ENCODE measurements at regions not wholly inside any gene's neighbourhood (a gene's known extent, or its start where the extent isn't known, plus 50 kb on each side); places are given as distances from the start of the nearest gene placed in this dataset.
"Not testable (repeated sequence)": the region's sequence is repeated elsewhere in the genome, so short reads cannot be mapped to it uniquely, and the experiment has no call there.

GRCh38 chr15:58322253-58322652 lies 109.5 kb upstream of the LIPC start:
- Histone ChIP-seq H3K36me3 (ENCODE audit: control insufficient read depth in 1 of 2, insufficient read depth in 2 of 2, low read length in 2 of 2) (no peaks in the 10 kb centered on the region), H3K9me3 (ENCODE audit: control insufficient read depth in 1 of 2, insufficient read depth in 1 of 2, low read depth in 1 of 2, low read length in 2 of 2) (no peaks in the 10 kb centered on the region), H2AFZ (ENCODE audit: low read depth, low read length, poor library complexity, severe bottlenecking) (no peak overlapping the region), H3K27ac (ENCODE audit: low read depth, low read length) (no peak overlapping the region), H4K20me1 (ENCODE audit: insufficient read depth) (no peaks in the 10 kb centered on the region), H3K9ac (ENCODE audit: low read length) (no peak overlapping the region), H3K4me3 (replicated peaks in 1 of 2; ENCODE audit: low read depth in 1 of 2, low read length in 2 of 2) (no peak overlapping the region), H3K79me2 (ENCODE audit: insufficient read depth, low read length) (no peaks in the 10 kb centered on the region), H3K4me2 (ENCODE audit: low read length) (no peak overlapping the region), H3K4me1 (ENCODE audit: control insufficient read depth in 1 of 2, insufficient read depth in 2 of 2, low read length in 2 of 2) (no peaks in the 10 kb centered on the region), H3K9me2 (ENCODE audit: insufficient read depth) (no peaks in the 10 kb centered on the region), H3K27me3 (ENCODE audit: insufficient read depth, low read length) (no peaks in the 10 kb centered on the region)
- BruUV-seq (replicated peaks), result no TSS peak
- ChIA-PET RAD21 (ENCODE audit: low non-redundant PET in 1 of 2, low total read pairs in 2 of 2, uncharacterized antibody in 2 of 2, unreplicated experiment in 2 of 2) (no interaction called here), POLR2A (no interaction called here), CTCF (no interaction called here)
- ATAC-seq (no peak), DNase-seq (ENCODE audit: low read depth, low spot score) (no peak)
- intact Hi-C loops (cut with micrococcal nuclease), result no loop called here
- no peak for TF ChIP-seq ZFX (IDR thresholded peaks at IDR 0.05)
- TF ChIP-seq EZH2phosphoT487 (IDR thresholded peaks at IDR 0.05; ENCODE audit: borderline replicate concordance), result no peak
- TF ChIP-seq JUND (IDR thresholded peaks at IDR 0.05), result no peak
- TF ChIP-seq SRF (IDR thresholded peaks at IDR 0.05; ENCODE audit: low read depth), result no peak
- no peak for TF ChIP-seq TCF7L2 (IDR thresholded peaks at IDR 0.05; ENCODE audit: borderline replicate concordance, extremely low read depth, insufficient read depth, insufficient read length)
- TF ChIP-seq POLR2AphosphoS5 (IDR thresholded peaks at IDR 0.05; ENCODE audit: low read depth, low read length), result no peak
- TF ChIP-seq, protein P1, sequence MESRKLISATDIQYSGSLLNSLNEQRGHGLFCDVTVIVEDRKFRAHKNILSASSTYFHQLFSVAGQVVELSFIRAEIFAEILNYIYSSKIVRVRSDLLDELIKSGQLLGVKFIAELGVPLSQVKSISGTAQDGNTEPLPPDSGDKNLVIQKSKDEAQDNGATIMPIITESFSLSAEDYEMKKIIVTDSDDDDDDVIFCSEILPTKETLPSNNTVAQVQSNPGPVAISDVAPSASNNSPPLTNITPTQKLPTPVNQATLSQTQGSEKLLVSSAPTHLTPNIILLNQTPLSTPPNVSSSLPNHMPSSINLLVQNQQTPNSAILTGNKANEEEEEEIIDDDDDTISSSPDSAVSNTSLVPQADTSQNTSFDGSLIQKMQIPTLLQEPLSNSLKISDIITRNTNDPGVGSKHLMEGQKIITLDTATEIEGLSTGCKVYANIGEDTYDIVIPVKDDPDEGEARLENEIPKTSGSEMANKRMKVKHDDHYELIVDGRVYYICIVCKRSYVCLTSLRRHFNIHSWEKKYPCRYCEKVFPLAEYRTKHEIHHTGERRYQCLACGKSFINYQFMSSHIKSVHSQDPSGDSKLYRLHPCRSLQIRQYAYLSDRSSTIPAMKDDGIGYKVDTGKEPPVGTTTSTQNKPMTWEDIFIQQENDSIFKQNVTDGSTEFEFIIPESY (IDR thresholded peaks at IDR 0.05; ENCODE audit: extremely low read depth, insufficient replicate concordance, low read length), result no peak
- no peak for TF ChIP-seq EGR1 (IDR thresholded peaks at IDR 0.05; ENCODE audit: low read depth)
- no peak for TF ChIP-seq SIN3A (IDR thresholded peaks at IDR 0.05; ENCODE audit: low read depth)
- no peak for TF ChIP-seq ATF3 (IDR thresholded peaks at IDR 0.05)
- no peak for TF ChIP-seq REST (IDR thresholded peaks at IDR 0.05; ENCODE audit: low read depth)
- TF ChIP-seq ZNF274 (IDR thresholded peaks at IDR 0.05; ENCODE audit: low read depth, low read length), result no peak
- no peak for TF ChIP-seq EZH2 (IDR thresholded peaks at IDR 0.05)
- TF ChIP-seq CEBPB (IDR thresholded peaks at IDR 0.05; ENCODE audit: low read depth), result no peak

DNA sequence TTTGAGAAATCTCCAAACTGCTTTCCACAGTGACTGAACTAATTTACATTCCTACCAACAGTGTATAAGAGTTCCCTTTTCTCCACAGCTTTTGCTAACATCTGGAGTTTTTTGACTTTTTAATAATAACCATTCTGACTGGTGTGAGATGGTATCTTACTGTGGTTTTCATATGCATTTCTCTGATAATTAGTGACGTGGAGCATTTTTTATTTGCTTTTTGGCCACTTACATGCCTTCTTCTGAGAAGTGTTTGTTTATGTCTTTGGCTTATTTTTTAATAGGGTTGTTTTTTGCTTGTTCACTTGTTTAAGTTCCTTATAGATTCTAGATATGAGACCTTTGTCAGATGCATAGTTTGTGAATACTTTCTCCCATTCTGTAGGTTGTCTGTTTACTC lies 108.5 kb upstream of the LIPC start:
- POLR2A ChIA-PET, result not testable (repeated sequence)

More for the DNA sequence above, 108.5 kb upstream of the LIPC start:
- H4K20me1 ChIP-seq (ENCODE audit: insufficient read depth); H3K4me1 ChIP-seq (ENCODE audit: control insufficient read depth in 1 of 2, insufficient read depth in 2 of 2, low read length in 2 of 2); H3K9ac ChIP-seq (ENCODE audit: low read length); DNase-seq (ENCODE audit: low read depth, low spot score); H2AFZ ChIP-seq (ENCODE audit: low read depth, low read length, poor library complexity, severe bottlenecking); BruUV-seq (replicated peaks); H3K79me2 ChIP-seq (ENCODE audit: insufficient read depth, low read length); intact Hi-C loops (cut with micrococcal nuclease); H3K27ac ChIP-seq (ENCODE audit: low read depth, low read length); H3K4me3 ChIP-seq (replicated peaks in 1 of 2; ENCODE audit: low read depth in 1 of 2, low read length in 2 of 2); H3K27me3 ChIP-seq (ENCODE audit: insufficient read depth, low read length); RAD21 ChIA-PET (ENCODE audit: low non-redundant PET in 1 of 2, low total read pairs in 2 of 2, uncharacterized antibody in 2 of 2, unreplicated experiment in 2 of 2); H3K9me3 ChIP-seq (ENCODE audit: control insufficient read depth in 1 of 2, insufficient read depth in 1 of 2, low read depth in 1 of 2, low read length in 2 of 2); H3K36me3 ChIP-seq (ENCODE audit: control insufficient read depth in 1 of 2, insufficient read depth in 2 of 2, low read length in 2 of 2); H3K4me2 ChIP-seq (ENCODE audit: low read length); ATAC-seq; H3K9me2 ChIP-seq (ENCODE audit: insufficient read depth): not testable (repeated sequence)
- CTCF ChIA-PET, result interaction anchor here (1.2 kb wide), 1 partner anchor 14 kb away, joined by 3 read pairs; no protein-coding TSS in a partner anchor

All from HCT116 (cell line).